Calu3 (cell line): ENCODE measurements at regions not wholly inside any gene's neighbourhood (a gene's known extent, or its start where the extent isn't known, plus 50 kb on each side); places are given as distances from the start of the nearest gene placed in this dataset.

Experiments
- BruUV-seq: library from RNA; stranded (reverse); fragments of 400-500 nt; replicated peaks from 2 replicates; lab custom pipeline; 2021; lab: Mats Ljungman, UMichigan
- CTCF ChIA-PET: fragments of 300-600 bp; sonication (Branson Sonifier 250); formaldehyde crosslinking; loops from one replicate; lab custom pipeline; 2022; ENCODE audit warnings: antibody characterized with exemption; lab: Charles Lee
- DNase-seq: peaks from one replicate; pipeline ENCODE4 v3.0.0; 2022
- H3K27ac Mint-ChIP-seq: one replicate; pipeline ENCODE4 v1.8.0; 2022; ENCODE audit warnings: mixed read lengths; ENCODE audit not compliant: unreplicated experiment
- H3K27me3 Mint-ChIP-seq: one replicate; pipeline ENCODE4 v1.8.0; 2022; ENCODE audit warnings: mixed read lengths; ENCODE audit not compliant: unreplicated experiment
- H3K36me3 Mint-ChIP-seq: one replicate; pipeline ENCODE4 v1.8.0; 2022; ENCODE audit warnings: mild to moderate bottlenecking, moderate library complexity, mixed read lengths; ENCODE audit not compliant: insufficient read depth, unreplicated experiment
- H3K4me1 Mint-ChIP-seq: one replicate; pipeline ENCODE4 v1.8.0; 2022; ENCODE audit warnings: mild to moderate bottlenecking, low read depth, mixed read lengths; ENCODE audit not compliant: unreplicated experiment
- H3K4me3 Mint-ChIP-seq: one replicate; pipeline ENCODE4 v1.8.0; 2022; ENCODE audit warnings: mild to moderate bottlenecking, low read depth, moderate library complexity, mixed read lengths; ENCODE audit not compliant: unreplicated experiment
- H3K9me3 Mint-ChIP-seq: one replicate; pipeline ENCODE4 v1.8.0; 2022; ENCODE audit warnings: low read depth, mixed read lengths; ENCODE audit not compliant: unreplicated experiment
- intact Hi-C: fragments of 100-400 bp; cut with micrococcal nuclease; formaldehyde crosslinking; loops from one replicate; pipeline ENCODE4 v1.10.0; 2022; ENCODE audit not compliant: unreplicated experiment
- TF ChIP-seq, protein P1 (sequence below): fragments of 200-600 bp; IDR thresholded peaks from one replicate; pipeline ENCODE4 v1.8.0; 2022; ENCODE audit warnings: antibody characterized with exemption; ENCODE audit not compliant: unreplicated experiment

- no TSS peak for BruUV-seq
- intact Hi-C loops = loop anchor here (5.0 kb wide), 2 partner anchors 49 to 354 kb away; no protein-coding TSS in a partner anchor
- Mint-ChIP-seq H3K27me3 (no peaks in the 10 kb centered on the region), H3K4me3 (no peak overlapping the region), H3K36me3 (no peaks in the 10 kb centered on the region), H3K4me1 (peaks cover 15% of the 10 kb centered on the region), H3K27ac (no peak overlapping the region), H3K9me3 (no peaks in the 10 kb centered on the region)
- no peak for DNase-seq
- TF ChIP-seq, protein P1, sequence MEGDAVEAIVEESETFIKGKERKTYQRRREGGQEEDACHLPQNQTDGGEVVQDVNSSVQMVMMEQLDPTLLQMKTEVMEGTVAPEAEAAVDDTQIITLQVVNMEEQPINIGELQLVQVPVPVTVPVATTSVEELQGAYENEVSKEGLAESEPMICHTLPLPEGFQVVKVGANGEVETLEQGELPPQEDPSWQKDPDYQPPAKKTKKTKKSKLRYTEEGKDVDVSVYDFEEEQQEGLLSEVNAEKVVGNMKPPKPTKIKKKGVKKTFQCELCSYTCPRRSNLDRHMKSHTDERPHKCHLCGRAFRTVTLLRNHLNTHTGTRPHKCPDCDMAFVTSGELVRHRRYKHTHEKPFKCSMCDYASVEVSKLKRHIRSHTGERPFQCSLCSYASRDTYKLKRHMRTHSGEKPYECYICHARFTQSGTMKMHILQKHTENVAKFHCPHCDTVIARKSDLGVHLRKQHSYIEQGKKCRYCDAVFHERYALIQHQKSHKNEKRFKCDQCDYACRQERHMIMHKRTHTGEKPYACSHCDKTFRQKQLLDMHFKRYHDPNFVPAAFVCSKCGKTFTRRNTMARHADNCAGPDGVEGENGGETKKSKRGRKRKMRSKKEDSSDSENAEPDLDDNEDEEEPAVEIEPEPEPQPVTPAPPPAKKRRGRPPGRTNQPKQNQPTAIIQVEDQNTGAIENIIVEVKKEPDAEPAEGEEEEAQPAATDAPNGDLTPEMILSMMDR = no peak
- CTCF ChIA-PET = no interaction called here
Measured at GRCh38 chr11:127070808-127071207, 70.2 kb upstream of the KIRREL3 start.

DNA sequence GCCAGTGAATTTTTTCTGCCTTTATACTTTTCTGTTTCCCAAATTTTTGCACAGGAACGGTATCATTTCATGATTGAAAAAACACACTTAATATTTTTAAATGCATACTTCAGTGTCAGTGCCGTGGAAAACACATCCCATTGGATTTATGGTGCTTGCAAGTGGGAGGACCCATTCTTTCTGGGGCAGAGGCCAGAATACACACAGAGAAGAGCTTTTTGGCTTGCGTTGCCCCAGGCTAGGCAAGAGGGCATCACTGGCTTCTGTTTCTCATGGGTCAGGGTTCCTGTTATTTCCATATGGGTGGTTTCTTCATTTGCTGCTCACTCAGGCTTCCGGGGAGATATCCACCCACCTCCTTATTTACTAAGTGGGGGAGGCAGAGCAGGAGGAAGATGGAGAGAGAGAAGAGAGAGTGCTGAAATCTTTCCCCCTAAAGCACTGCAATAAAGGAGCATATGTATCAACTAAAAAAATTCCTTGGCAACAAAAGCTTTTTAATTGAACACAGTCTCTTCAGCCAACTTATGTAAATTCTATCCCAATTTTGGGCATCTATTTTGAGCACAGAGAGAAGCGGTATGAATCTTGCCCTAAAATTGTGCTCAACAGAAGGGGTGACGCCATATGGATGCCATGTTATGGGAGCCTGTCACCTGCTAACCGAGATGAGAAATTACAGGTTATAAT, 66.0 kb upstream of the KIRREL3 start:
- BruUV-seq = no TSS peak
- H3K27ac Mint-ChIP-seq = no peak overlapping the region
- no peaks in the 10 kb centered on the region for H3K27me3 Mint-ChIP-seq

DNA sequence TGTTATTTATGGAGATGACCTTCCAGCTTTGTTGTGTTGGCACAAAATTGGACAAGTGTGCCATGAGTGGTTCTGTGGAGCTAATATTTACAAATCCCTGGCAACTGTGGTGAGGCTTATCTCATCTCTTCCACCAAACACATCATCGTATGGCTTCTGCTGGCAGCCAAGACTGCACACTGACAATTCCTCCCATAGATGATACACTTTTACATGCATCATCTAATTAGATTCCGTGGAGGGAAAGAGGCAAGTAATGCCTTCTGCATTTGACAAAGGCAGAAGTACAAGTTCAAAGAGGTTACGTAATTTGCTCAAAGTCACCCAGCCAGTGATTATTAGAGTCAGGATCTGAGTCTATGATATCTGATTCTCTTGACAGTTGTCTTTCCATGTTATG, 62.7 kb upstream of the KIRREL3 start:
- Mint-ChIP-seq H3K27me3 (no peaks in the 10 kb centered on the region), H3K27ac (no peak overlapping the region), H3K9me3 (no peaks in the 10 kb centered on the region), H3K36me3 (no peaks in the 10 kb centered on the region), H3K4me3 (no peak overlapping the region), H3K4me1 (no peaks in the 10 kb centered on the region)
- DNase-seq = no peak
- intact Hi-C loops = no loop called here
- no TSS peak for BruUV-seq
- TF ChIP-seq, protein P1 = no peak
- CTCF ChIA-PET = no interaction called here

More for the DNA sequence above, 66.0 kb upstream of the KIRREL3 start:
- DNase-seq = no peak
- intact Hi-C loops = no loop called here
- CTCF ChIA-PET = no interaction called here
- H3K9me3 Mint-ChIP-seq = no peaks in the 10 kb centered on the region
- no peak overlapping the region for H3K4me3 Mint-ChIP-seq
- no peaks in the 10 kb centered on the region for H3K4me1 Mint-ChIP-seq
- H3K36me3 Mint-ChIP-seq = no peaks in the 10 kb centered on the region
- TF ChIP-seq, protein P1 = no peak

GRCh38 chr11:127061947-127062346, 61.4 kb upstream of the KIRREL3 start:
- no peaks in the 10 kb centered on the region for H3K27me3 Mint-ChIP-seq
- no peaks in the 10 kb centered on the region for H3K36me3 Mint-ChIP-seq
- intact Hi-C loops = no loop called here
- H3K9me3 Mint-ChIP-seq = no peaks in the 10 kb centered on the region
- TF ChIP-seq, protein P1 = no peak
- no peak overlapping the region for H3K27ac Mint-ChIP-seq
- BruUV-seq = no TSS peak
- CTCF ChIA-PET = no interaction called here
- no peak for DNase-seq
- H3K4me1 Mint-ChIP-seq = peaks cover 7% of the 10 kb centered on the region
- no peak overlapping the region for H3K4me3 Mint-ChIP-seq
